OCI-LY1 (cell line): ENCODE measurements at regions not wholly inside any gene's neighbourhood (a gene's known extent, or its start where the extent isn't known, plus 50 kb on each side); places are given as distances from the start of the nearest gene placed in this dataset.

Experiments used
- H2AFZ ChIP-seq: fragments of 200-600 bp; sonication (generic), shearing (Covaris generic); 2 replicates; pipeline ENCODE4 v1.6.0; 2014; ENCODE audit warnings: antibody characterized with exemption, mild to moderate bottlenecking, low read length
- H3F3A ChIP-seq: fragments of 200-600 bp; sonication (generic), shearing (Covaris generic); 2 replicates; pipeline ENCODE4 v1.6.0; 2014; ENCODE audit warnings: mild to moderate bottlenecking, antibody characterized with exemption, low read length, moderate library complexity; ENCODE audit not compliant: insufficient read depth
- H3K27ac ChIP-seq: fragments of 200-600 bp; sonication (generic); 2 replicates; pipeline ENCODE4 v1.5.1; 2014; ENCODE audit warnings: low read length, mixed run types, mild to moderate bottlenecking, low read depth; ENCODE audit not compliant: poor library complexity, severe bottlenecking
- H3K27me3 ChIP-seq: fragments of 200-600 bp; sonication (generic); 2 replicates; pipeline ENCODE4 v1.6.0; 2014; ENCODE audit warnings: antibody characterized with exemption, mild to moderate bottlenecking, low read length, moderate library complexity; ENCODE audit not compliant: insufficient read depth
- H3K36me3 ChIP-seq: fragments of 200-600 bp; sonication (generic); 2 replicates; pipeline ENCODE4 v1.6.1; 2014; ENCODE audit warnings: mild to moderate bottlenecking, antibody characterized with exemption, low read length, moderate library complexity, mixed read lengths; ENCODE audit not compliant: insufficient read depth
- H3K4me1 ChIP-seq: fragments of 200-600 bp; sonication (generic); 2 replicates; pipeline ENCODE4 v1.5.1; 2014; ENCODE audit warnings: mild to moderate bottlenecking, low read length, moderate library complexity; ENCODE audit not compliant: insufficient read depth, severe bottlenecking
- H3K4me2 ChIP-seq: fragments of 200-600 bp; sonication (generic), shearing (Covaris generic); 2 replicates; pipeline ENCODE4 v1.6.1; 2014; ENCODE audit warnings: low read length
- H3K4me3 ChIP-seq: fragments of 200-600 bp; sonication (generic); 2 replicates; pipeline ENCODE4 v1.5.1; 2014; ENCODE audit warnings: low read length, low read depth, mild to moderate bottlenecking, mixed read lengths; ENCODE audit not compliant: poor library complexity, severe bottlenecking
- H3K79me2 ChIP-seq: fragments of 200-600 bp; shearing (Covaris generic); 2 replicates; pipeline ENCODE4 v1.6.1; 2016; ENCODE audit warnings: mixed run types, low read length, mixed read lengths; ENCODE audit not compliant: insufficient read depth
- H3K9ac ChIP-seq: fragments of 200-600 bp; sonication (generic), shearing (Covaris generic); 2 replicates; pipeline ENCODE4 v1.6.1; 2014; ENCODE audit warnings: mild to moderate bottlenecking, low read length, mixed read lengths
- H3K9me2 ChIP-seq: fragments of 200-600 bp; sonication (generic), shearing (Covaris generic); 2 replicates; pipeline ENCODE4 v1.6.1; 2014; ENCODE audit warnings: low read depth, mild to moderate bottlenecking, low read length, mixed read lengths
- H3K9me3 ChIP-seq: fragments of 200-600 bp; shearing (Covaris generic); 2 replicates; pipeline ENCODE4 v1.6.1; 2014; ENCODE audit warnings: low read length, mixed read lengths
- H4K20me1 ChIP-seq: fragments of 200-600 bp; sonication (generic), shearing (Covaris generic); 2 replicates; pipeline ENCODE4 v1.6.0; 2016; ENCODE audit warnings: mild to moderate bottlenecking, low read length; ENCODE audit not compliant: insufficient read depth
- CTCF ChIP-seq: fragments of 200-600 bp; sonication (generic), shearing (Covaris generic); IDR thresholded peaks from 2 replicates; pipeline ENCODE4 v1.5.1; 2017; ENCODE audit warnings: mild to moderate bottlenecking, antibody characterized with exemption, low read length, moderate library complexity, mixed read lengths
- EZH2 ChIP-seq: fragments of 200-600 bp; sonication (generic), shearing (Covaris generic); IDR thresholded peaks from 2 replicates; pipeline ENCODE4 v1.8.0; 2017; ENCODE audit warnings: borderline replicate concordance, mixed run types, mild to moderate bottlenecking, antibody characterized with exemption, low read length, moderate library complexity, mixed read lengths

GRCh38 chr4:180721356-180721755 lies 1521.8 kb upstream of the TENM3 start:
- TF ChIP-seq EZH2 (no peak), CTCF (no peak)

DNA sequence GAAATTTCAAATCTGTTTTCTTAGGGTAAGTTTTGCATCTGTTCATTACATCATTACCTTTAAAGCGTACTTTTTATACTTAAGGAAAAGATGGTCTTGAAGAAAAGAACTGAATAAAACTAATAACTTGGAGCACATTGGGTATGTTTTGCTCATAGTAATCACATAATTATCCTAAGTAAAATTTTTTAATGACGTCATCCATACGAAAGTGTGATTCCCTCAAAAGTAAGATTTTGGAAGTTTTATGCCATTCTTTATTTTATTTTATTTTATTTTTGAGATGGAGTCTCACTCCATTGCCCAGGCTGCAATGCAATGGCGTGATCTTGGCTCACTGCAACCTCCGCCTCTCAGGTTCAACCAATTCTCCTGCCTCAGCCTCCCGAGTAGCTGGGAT lies 1516.6 kb upstream of the TENM3 start:
- Histone ChIP-seq H3K9ac (no peak overlapping the region), H2AFZ (no peak overlapping the region), H3K27ac (no peak overlapping the region), H4K20me1 (no peaks in the 10 kb centered on the region), H3F3A (no peaks in the 10 kb centered on the region), H3K9me2 (no peaks in the 10 kb centered on the region), H3K4me3 (no peak overlapping the region), H3K9me3 (peaks cover 11% of the 10 kb centered on the region), H3K4me1 (no peaks in the 10 kb centered on the region), H3K4me2 (no peak overlapping the region), H3K36me3 (peaks cover 5% of the 10 kb centered on the region; the same call in 1 of the 2 replicates), H3K79me2 (no peaks in the 10 kb centered on the region), H3K27me3 (no peaks in the 10 kb centered on the region)
- no peak for TF ChIP-seq CTCF
- TF ChIP-seq EZH2, result no peak

More at GRCh38 chr4:180721356-180721755, 1521.8 kb upstream of the TENM3 start:
- Histone ChIP-seq H3K36me3 (peaks cover 3% of the 10 kb centered on the region; the same call in 1 of the 2 replicates), H3F3A (no peaks in the 10 kb centered on the region), H2AFZ (no peak overlapping the region), H3K79me2 (no peaks in the 10 kb centered on the region), H3K9ac (no peak overlapping the region), H3K4me2 (no peak overlapping the region), H3K4me3 (no peak overlapping the region), H3K27me3 (no peaks in the 10 kb centered on the region), H3K9me3 (0 out of 2 replicates have a peak, but pooled peaks cover 6% of the 10 kb centered on the region), H4K20me1 (no peaks in the 10 kb centered on the region), H3K9me2 (no peaks in the 10 kb centered on the region), H3K4me1 (no peaks in the 10 kb centered on the region), H3K27ac (no peak overlapping the region)

DNA sequence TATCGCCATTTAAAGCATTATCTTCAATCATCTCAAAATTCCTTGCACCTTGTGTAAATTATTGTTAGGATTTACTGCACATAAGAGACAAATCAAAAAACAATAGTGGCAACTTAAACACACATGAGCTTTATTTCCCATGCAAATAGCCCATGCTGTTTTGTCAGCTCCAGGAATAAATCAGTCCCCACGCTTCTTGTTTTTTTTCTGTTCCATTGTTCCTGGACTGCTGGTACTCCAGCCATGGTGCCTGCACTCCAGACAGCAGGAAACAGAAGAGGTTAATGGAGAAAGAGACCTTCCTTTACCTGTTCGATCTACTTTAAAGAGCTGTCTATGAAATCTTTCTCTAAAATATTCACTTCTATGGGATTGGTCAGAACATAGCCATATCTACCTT lies 1515.7 kb upstream of the TENM3 start:
- Histone ChIP-seq H3K4me1 (peaks cover 4% of the 10 kb centered on the region), H3K4me3 (no peak overlapping the region), H3K27me3 (no peaks in the 10 kb centered on the region), H3K79me2 (no peaks in the 10 kb centered on the region), H3K9me3 (peaks cover 17% of the 10 kb centered on the region), H3K9me2 (no peaks in the 10 kb centered on the region), H3K36me3 (peaks cover 5% of the 10 kb centered on the region; the same call in 1 of the 2 replicates), H4K20me1 (no peaks in the 10 kb centered on the region), H3K9ac (no peak overlapping the region), H2AFZ (no peak overlapping the region), H3K27ac (no peak overlapping the region), H3F3A (no peaks in the 10 kb centered on the region), H3K4me2 (no peak overlapping the region)
- TF ChIP-seq CTCF, result no peak
- no peak for TF ChIP-seq EZH2
